Upper lobe of left lung (tissue), 4 donors: ENCODE measurements at regions not wholly inside any gene's neighbourhood (a gene's known extent, or its start where the extent isn't known, plus 50 kb on each side); places are given as distances from the start of the nearest gene placed in this dataset.

Experiments used
- CTCF ChIP-seq, 6 experiments: fragments of 450-650 bp in 4 of 6; fragments of 200-600 bp in 2 of 6; sonication (generic) in 2 of 6; IDR thresholded peaks; one replicate each; pipeline ENCODE4 v1.5.1; 2016 to 2019; ENCODE audit warnings: antibody characterized with exemption in 6 of 6
- POLR2A ChIP-seq, 4 donors: fragments of 450-650 bp; IDR thresholded peaks; one replicate each; pipeline ENCODE4 v1.5.1; 2016 to 2017; ENCODE audit warnings: antibody characterized with exemption in 4 of 4, mild to moderate bottlenecking in 2 of 4

DNA sequence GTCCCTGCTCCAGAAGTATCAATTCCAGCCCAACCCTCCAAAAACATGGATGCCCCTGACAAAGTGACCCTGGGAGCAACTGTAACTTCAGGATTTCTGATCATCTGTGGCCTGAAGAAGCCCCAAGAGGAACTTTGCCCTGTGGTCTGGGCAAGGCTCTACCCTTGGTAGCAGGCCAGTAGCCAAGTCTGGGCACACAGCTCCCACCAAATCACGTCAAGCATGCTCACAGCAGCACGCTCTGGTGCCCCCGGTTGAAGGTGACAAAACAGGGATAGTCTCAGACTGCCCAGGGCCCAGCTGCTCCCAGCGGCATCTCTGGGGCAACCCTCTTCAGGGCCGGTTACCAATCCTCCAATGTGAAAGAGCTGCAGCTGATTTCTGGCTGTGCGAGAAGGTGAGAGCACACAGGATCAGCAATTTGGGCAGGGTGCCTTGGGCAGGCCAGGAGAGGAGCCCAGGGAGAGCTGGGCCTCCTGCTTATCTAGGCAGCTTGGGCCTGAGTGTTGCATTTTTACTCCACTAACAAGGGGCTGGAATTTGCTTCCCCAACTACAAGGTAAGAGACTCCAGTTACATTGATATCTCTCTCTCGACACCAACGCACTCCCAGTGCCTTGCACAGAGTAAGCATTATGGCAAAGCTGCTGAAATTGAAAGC, 418.1 kb downstream of the BCOR start:
- TF ChIP-seq CTCF (IDR thresholded peaks at IDR 0.05) (no peak), POLR2A (IDR thresholded peaks at IDR 0.05) (no peak)
